ENCODE measurements at regions not wholly inside any gene's neighbourhood (a gene's known extent, or its start where the extent isn't known, plus 50 kb on each side); places are given as distances from the start of the nearest gene placed in this dataset.

DNA sequence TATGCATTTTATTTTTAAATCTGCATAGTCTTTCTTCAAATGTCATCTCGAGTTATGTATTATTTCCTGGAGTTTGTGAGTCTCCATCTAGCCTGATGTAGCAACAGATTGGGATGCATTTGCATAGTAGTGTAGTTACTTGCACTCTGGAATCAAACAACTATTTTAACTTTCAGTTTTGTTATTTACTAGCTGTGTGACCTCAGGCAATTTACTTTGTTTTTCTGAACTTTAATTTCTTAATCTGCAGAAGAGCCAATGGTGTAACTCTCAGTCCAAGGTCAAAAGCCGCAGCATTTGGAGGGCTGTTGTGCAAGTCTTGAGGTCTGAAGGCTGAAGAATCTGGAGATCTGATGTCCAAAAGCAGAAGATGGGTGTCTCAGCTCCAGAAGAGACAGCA is 175.8 kb upstream of the SORCS1 start:
- TF ChIP-seq, protein P1, sequence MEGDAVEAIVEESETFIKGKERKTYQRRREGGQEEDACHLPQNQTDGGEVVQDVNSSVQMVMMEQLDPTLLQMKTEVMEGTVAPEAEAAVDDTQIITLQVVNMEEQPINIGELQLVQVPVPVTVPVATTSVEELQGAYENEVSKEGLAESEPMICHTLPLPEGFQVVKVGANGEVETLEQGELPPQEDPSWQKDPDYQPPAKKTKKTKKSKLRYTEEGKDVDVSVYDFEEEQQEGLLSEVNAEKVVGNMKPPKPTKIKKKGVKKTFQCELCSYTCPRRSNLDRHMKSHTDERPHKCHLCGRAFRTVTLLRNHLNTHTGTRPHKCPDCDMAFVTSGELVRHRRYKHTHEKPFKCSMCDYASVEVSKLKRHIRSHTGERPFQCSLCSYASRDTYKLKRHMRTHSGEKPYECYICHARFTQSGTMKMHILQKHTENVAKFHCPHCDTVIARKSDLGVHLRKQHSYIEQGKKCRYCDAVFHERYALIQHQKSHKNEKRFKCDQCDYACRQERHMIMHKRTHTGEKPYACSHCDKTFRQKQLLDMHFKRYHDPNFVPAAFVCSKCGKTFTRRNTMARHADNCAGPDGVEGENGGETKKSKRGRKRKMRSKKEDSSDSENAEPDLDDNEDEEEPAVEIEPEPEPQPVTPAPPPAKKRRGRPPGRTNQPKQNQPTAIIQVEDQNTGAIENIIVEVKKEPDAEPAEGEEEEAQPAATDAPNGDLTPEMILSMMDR (IDR thresholded peaks at IDR 0.05): no peak
- no peak overlapping the region for H3K4me3 ChIP-seq
- DNase-seq (ENCODE audit: low spot score): no peak
- no peak overlapping the region for H3K27ac ChIP-seq

DNA sequence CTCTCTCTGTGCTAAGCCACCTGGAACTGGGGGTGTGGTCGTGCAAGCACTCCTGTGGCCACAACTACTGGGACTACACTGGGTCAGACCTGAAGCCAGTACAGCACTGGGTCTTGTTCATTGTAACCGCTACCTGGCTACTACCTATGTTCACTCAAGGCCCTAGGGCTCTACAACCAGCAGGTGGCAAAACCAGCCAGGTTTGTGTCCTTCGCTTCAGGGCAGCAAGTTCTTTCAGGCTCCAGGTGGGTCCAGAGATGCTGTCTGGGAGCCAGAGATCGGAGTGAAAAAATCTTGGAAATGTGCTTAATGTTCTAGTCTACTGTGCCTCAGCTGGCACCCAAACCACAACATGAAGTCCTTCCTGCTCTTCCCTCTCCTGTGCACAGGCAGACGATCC is 171.6 kb upstream of the SORCS1 start:
- TF ChIP-seq, protein P1 (IDR thresholded peaks at IDR 0.05): no peak
- no peak overlapping the region for H3K4me3 ChIP-seq
- H3K27ac ChIP-seq: no peak overlapping the region
- no peak for DNase-seq (ENCODE audit: low spot score)

DNA sequence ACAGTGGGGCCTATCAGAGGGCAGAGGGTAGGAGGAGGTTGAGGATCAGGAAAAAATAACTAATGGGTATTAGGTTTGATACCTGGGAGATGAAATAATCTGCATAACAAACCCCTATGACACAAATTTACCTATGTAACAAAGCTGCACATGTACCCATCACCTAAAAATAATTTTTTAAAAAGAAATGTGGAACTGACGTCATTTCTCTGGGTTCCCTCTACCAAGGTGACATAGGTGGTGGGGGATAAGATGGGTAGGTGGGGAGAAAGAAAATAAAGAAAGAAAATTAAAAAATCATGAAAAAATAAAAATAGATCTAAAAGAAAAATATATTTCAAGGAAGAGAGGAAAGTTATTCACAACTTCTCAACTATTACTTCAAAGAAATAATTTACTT is 153.1 kb upstream of the SORCS1 start:
- TF ChIP-seq, protein P1 (IDR thresholded peaks at IDR 0.05): no peak
- Histone ChIP-seq H3K27ac (no peak overlapping the region), H3K4me3 (no peak overlapping the region)
- no peak for DNase-seq (ENCODE audit: low spot score)

DNA sequence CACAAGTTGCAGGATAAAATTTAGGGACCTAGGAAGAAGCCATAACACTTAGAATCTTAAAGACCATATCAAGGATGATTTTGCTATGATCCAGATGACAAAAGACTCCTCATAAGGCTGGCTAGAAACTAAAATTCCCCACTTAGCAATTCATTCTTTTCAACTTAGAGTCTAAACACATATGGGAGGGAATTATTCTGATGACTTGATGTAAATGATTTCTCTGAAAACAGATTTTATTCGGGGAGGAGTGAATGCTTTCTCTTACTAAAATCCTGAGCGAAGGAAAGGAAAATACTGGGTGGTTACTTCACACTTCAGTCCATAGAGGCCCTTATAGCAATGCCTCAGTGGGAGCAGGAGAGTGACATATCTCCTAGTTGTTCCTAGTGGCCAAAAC is 138.7 kb upstream of the SORCS1 start:
- Histone ChIP-seq H3K27ac (no peak overlapping the region), H3K4me3 (no peak overlapping the region)
- DNase-seq (ENCODE audit: low spot score): no peak
- TF ChIP-seq, protein P1 (IDR thresholded peaks at IDR 0.05): no peak

DNA sequence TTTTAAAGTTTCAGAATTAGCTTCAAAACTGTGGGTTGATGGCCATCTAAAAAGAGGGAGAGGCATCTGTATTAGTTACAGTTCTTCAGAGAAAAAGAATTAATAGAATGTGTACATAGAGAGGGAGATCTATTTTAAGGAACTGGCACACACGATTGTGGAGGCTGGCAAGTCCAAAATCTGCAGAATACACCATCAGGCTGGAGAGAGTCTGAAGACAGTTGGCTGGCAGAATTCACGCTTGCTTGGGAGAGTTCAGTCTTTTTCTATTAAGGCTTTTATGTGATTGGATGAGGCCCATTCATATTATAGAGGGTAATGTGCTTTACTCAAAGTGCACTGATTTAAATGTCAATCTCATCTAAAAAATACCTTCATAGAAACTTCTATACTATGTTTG is 135.1 kb upstream of the SORCS1 start:
- H3K4me3 ChIP-seq: no peak overlapping the region
- TF ChIP-seq, protein P1 (IDR thresholded peaks at IDR 0.05): no peak
- no peak overlapping the region for H3K27ac ChIP-seq
- DNase-seq (ENCODE audit: low spot score): no peak

DNA sequence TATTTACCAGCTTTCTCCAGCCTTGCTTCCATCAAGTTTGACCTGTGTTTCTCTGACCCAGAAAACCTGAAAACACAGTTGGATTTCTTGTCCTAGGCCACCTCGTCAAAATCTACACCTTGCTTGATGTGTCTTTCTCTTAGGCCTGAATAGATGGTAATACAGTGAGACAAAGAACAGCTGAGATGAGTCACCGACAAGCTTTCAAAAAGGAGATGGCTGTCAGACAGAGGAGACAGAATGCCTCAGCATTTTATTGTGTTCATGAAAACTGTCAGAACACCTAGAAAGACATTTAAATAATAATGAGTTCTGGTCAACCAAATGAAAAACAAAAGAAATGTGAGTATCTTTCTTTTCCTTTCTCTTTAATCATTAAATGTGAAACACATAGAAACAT is 119.7 kb upstream of the SORCS1 start:
- TF ChIP-seq, protein P1 (IDR thresholded peaks at IDR 0.05): no peak
- Histone ChIP-seq H3K4me3 (no peak overlapping the region), H3K27ac (no peak overlapping the region)

DNA sequence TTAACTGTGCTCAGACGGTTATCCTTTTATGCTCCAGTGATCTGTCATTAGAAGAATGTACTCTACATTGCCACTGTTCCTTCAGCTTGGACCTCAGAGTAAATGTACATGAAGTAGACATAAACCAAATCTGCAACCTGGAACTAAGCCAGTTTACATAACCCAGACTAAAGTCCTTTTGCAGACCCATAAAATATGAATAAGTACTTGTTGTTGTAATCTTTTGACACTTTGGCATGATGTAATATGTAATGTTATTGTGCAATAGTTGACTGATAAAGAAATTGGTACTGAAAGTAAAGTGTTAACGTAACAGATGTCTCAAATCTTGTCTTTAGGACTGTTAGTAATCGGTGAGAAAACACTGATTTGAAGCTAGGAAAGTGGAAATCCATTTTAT is 115.8 kb upstream of the SORCS1 start:
- TF ChIP-seq, protein P1 (IDR thresholded peaks at IDR 0.05): no peak
- Histone ChIP-seq H3K4me3 (no peak overlapping the region), H3K27ac (no peak overlapping the region)
- DNase-seq (ENCODE audit: low spot score): no peak

More for the DNA sequence above, 119.7 kb upstream of the SORCS1 start:
- DNase-seq (ENCODE audit: low spot score): no peak
